HG03103 (cell line): ENCODE measurements at regions not wholly inside any gene's neighbourhood (a gene's known extent, or its start where the extent isn't known, plus 50 kb on each side); places are given as distances from the start of the nearest gene placed in this dataset.
"Not testable (repeated sequence)": the region's sequence is repeated elsewhere in the genome, so short reads cannot be mapped to it uniquely, and the experiment has no call there.

ENCODE experiments used
- ATAC-seq: cut with Tn5 transposase; IDR thresholded peaks from one replicate; pipeline ENCODE4 v1.9.1; 2021; ENCODE audit warnings: low read depth; ENCODE audit not compliant: unreplicated experiment

DNA sequence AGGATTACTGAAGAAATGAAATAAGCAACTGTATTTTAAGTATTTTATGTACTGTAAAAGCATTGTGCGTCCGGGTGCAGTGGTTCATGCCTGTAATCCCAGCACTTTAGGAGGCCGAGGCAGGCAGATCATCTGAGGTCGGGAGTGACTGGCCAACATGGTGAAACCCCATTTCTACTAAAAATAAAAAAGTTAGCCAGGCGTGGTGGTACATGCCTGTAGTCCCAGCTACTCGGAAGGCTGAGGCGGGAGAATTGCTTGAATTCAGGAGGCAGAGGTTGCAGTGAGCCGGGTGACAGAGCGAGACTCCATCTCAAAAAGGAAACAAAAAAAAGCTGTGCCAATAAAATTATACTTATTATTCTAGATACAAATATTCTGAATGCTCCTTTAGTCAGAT lies 215.4 kb upstream of the DMRT1 start:
- ATAC-seq, result not testable (repeated sequence)

DNA sequence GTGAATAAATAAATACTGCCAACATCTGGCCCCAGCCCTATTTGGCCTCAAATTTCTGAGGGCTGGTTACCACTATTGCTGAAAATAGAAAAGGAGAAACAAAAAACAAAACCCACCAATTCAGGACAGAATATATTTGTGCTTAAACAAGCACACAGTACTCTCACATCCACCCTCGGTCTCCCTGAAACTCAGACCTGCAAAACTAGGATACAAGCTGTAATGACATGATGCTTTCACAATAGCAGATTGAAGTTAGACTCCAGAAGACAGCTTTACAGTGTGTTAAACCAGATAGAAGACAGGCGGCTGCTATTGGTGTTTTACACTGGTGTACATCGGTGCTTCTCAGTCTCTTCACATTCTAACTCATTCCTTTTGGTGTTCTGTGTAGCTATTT lies 214.9 kb upstream of the DMRT1 start:
- peak; percentile 76 for ATAC-seq

DNA sequence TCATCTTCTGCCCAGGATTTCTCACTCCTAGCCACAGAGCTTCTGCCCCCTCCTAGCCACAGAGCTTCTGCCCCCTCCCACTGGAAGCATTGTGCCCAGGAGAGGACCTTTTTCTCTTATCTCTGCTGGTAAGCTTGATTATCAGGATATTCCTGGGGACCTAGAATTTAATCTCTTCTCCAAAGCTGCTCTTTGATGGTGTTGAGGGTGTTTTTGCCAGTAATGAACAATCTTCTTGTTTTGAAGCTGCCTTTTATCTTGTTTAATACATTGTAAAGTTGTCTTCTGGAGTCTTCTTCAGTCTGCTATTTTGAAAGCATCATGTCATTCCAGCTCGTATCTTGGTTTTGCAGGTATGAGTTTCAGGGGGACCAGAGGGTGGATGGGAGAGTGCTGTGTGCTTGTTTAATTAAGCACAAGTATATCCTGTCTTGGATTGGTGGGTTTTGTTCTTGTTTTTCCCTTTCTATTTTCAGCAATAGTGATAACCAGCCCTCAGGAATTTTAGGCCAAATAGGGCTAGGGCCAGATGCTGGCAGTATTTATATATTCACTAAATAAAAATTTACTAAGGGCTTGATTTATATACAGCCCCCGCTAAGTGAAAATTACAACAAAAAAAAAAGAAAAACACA lies 214.0 kb upstream of the DMRT1 start:
- no peak for ATAC-seq

DNA sequence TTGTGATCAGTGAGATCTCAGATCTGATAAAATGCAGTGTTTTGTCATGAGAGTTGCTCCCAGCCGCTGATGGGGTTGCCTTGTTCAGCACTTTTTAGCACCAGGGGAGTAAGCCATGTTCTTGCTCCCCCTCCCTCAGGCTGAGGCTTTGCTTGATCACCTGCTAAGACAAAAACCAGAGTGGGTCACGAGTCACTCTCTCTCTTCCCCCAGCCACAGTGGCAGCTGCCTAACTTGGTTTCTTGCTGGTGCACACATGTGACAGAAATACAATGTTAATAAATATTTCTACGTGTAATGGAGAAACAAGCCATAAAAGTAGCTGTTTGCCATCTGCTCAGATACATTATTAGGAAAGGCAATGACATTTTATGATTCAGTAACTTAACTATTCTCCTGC lies 212.4 kb upstream of the DMRT1 start:
- ATAC-seq, result no peak

GRCh38 chr9:630817-631216 lies 210.7 kb upstream of the DMRT1 start:
- no peak for ATAC-seq

DNA sequence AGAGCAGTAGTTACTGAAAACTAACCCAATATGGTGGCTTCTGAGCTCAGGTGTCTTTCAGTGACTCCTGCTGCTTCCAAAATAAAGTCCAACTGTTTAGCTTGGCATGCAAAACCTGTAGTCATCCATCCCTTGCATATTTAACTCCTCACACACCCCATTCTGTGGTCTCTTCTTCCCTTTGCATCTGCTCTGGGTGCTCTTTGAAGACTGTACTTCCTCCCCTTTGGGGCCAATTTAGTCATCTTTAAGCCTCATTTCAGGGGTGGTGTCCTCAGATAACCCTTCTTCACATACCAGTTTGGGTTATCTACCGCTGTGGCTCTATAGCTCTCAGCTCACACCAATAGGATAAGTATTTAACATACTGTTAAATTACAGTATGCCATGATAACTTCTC lies 209.9 kb upstream of the DMRT1 start:
- no peak for ATAC-seq

DNA sequence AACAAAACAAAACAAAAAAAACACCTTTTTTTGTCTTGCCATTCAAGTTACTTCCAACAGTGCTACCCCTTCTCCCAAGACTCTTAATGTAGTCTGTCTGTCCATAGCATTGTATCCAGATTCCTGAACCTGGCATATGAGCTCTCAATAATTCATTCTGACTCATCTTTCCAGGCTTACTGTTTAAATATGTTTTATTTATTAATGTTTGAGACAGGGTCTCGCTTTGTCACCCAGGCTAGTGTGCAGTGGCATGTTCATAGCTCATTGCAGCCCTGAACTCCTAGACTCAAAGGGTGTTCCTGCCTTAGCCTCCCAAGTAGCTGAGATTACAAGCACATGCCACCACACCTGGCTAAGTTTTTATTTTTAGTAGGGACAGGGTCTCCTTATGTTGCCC lies 208.0 kb upstream of the DMRT1 start:
- no peak for ATAC-seq

GRCh38 chr9:636931-637591 lies 204.4 kb upstream of the DMRT1 start:
- ATAC-seq, result no peak

DNA sequence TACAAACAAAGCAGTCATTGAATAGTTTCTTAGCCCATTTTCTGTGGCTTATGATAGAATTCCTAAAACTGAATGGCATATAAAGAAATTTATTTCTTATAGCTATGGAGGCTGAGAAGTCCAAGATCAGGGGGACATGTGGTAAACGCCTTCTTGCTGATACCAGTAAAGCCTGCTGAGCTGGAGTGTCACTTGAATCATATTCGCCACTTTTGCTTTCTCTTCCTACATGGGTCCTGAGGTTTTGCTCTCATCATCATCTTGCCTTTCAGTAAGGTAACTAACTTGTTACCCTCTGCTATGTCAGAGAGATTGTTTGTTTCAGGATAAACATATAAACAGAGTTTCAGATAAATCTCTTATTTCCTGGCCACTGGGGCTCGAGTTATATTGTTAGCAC lies 203.3 kb upstream of the DMRT1 start:
- no peak for ATAC-seq

DNA sequence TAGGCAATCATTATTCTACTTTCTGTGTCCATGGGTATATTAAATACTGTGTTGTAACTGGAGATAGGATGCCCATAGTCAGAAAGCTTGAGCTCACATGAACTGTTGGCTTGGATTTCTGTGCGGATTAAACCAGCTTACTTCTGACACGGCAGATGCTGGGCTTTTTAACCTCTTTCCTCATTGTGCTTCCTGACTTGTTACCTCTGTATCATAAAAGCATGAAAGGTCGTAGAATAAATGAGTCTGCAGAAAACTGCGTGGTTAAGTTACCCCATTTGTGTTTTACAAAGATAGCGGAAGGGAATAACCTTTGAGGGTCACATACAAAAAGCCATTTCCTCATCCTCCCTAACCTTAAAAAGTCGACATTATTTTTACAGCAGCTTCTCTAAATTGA lies 199.5 kb upstream of the DMRT1 start:
- ATAC-seq, result no peak

- ATAC-seq, result no peak
These were observed 197.5 kb upstream of the DMRT1 start for GRCh38 chr9:643966-644365.

DNA sequence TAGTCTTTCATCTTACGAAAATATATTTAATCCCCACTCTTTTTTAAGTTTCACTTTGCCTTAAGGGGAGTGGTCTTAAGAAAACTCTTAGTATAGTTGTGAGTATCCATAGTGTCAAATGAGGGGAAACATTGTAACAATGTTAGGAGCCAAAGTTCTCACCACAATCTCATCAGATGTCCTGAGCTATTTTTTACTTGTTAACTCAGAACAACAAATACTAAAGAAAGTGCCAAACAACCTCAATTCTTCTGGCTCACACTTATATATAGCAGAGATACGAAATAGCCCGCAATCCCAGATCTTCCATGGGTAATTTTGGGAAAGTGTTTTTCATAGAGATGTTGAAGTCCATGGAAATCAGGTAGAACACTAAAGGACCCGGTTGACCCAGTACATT lies 194.0 kb upstream of the DMRT1 start:
- ATAC-seq, result no peak

DNA sequence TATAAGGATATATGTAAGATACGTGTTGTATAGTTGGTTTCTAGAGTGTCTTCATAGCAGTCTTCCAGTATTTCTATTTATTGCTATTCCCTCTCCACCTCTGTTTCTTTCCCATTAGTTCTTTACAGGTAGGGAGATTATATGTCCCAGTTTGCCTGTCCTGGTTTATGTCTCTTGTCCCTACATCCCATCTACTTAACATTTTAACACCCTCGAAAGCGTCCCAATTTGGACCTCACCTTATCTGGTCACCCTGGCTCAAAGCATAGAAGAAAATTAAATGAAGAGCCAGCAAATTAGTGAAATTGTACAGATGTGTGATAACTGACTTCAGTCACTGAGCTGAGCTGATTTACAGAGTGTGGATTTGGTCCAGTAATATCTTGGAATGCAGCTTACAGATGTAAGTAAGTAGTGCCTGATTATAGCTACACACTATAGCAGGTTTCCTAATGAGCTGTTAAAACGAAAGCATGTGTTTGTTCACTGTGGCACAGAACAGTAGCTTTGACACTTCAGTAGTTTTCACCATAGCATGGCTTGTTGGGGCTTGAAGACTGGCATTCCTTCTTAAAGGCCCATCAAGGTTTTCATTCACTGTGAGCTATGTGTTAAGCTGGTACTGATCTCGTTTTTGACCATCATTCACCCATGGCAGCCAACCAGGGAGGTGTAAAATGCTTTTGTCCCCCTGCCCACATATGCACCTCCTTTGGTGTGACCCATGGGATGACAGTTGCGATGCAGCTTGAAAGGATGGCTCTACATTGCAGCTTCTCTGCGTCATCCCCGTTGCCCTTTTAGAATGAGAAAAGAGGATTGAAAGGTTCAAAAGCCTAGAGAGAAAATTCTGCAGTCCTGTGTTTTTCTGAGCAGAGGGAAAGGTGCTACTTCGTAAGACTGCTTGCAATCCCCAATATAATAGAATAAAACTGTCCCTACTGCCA lies 192.1 kb upstream of the DMRT1 start:
- ATAC-seq, result no peak

DNA sequence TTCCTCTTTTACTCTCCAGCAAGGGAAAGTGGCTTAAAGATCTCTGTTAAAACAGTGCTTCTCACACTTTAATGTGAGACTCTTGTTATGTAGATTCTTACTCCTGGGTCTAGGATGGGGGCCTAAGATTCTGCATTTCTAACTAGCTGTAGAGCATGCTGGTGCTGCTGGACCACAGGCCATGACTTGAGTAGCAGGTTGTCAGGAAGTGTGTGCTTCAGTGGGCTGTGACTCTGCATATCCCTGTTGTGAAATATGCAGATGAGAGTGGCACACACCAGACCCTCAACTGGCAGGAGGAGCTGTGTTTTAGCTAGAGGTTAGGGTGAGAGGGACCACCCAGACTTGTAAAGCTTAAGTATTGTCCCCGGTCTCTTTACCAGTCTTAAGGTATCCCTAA lies 191.1 kb upstream of the DMRT1 start:
- no peak for ATAC-seq

- no peak for ATAC-seq
These were observed 190.1 kb upstream of the DMRT1 start for GRCh38 chr9:651371-651770.

- ATAC-seq, result no peak
These were observed 188.6 kb upstream of the DMRT1 start for GRCh38 chr9:652914-653313.

- no peak for ATAC-seq
These were observed 188.1 kb upstream of the DMRT1 start for GRCh38 chr9:653421-653820.

DNA sequence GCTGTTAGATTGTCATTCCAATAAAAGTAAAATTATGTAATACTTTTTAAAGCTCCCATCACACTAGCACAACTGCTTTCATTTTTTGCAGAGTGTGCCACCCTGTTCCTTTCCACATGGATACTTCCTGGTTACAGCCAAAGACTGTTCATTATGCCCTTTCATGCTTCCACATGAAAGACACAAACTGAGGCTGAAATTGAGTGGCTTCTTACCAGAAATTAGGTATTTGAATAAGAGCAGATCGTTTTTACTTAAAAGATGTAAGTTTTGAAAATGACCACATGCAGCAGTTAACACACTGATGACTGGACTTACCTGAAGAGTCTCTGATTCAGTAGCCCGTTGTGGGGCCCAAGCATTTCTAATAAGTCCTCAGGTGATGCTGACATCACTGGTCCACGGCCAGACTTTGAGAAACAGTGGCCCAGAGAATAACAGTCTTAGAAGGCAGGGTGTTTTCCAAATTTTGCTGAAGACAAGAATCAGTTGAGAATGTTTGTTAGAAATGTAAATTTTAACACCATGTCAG lies 187.6 kb upstream of the DMRT1 start:
- no peak for ATAC-seq

- no peak for ATAC-seq
These were observed 185.6 kb upstream of the DMRT1 start for GRCh38 chr9:655875-656274.

GRCh38 chr9:656926-657568 lies 184.4 kb upstream of the DMRT1 start:
- no peak for ATAC-seq

GRCh38 chr9:659286-659685 lies 182.2 kb upstream of the DMRT1 start:
- ATAC-seq, result no peak
